IMR-90 (cell line): ENCODE measurements at regions not wholly inside any gene's neighbourhood (a gene's known extent, or its start where the extent isn't known, plus 50 kb on each side); places are given as distances from the start of the nearest gene placed in this dataset.

Source experiments
- ATAC-seq: fragments of 200-7000 bp; cut with Tn5 transposase; 2 replicates; pipeline ENCODE4 v1.9.1; 2020; ENCODE audit warnings: low read depth, mild to moderate bottlenecking, moderate library complexity
- BruUV-seq: library from RNA; stranded (reverse); fragments of 400-500 nt; replicated peaks from 2 replicates; lab custom pipeline; 2021; lab: Mats Ljungman, UMichigan
- CTCF ChIA-PET: fragments of 300-600 bp; formaldehyde crosslinking; extraction: SDS; loops from one replicate; lab custom pipeline; 2021; ENCODE audit warnings: antibody characterized with exemption; lab: Yijun Ruan, JAX
- POLR2A ChIA-PET: fragments of 300-600 bp; sonication (Branson Sonifier 250); formaldehyde crosslinking; loops from one replicate; lab custom pipeline; 2022; ENCODE audit warnings: antibody characterized with exemption; ENCODE audit not compliant: unreplicated experiment; lab: Charles Lee
- DNase-seq: peaks from one replicate; pipeline ENCODE4 v3.0.0; 2013
- H2AFZ ChIP-seq: replicated peaks from 2 replicates; pipeline ENCODE3; 2013; ENCODE audit warnings: low read length, mild to moderate bottlenecking; ENCODE audit not compliant: poor library complexity
- H2AK5ac ChIP-seq: 2 replicates; pipeline ENCODE4 v1.6.1; 2013; ENCODE audit warnings: low read depth, low read length, inconsistent platforms
- H2AK9ac ChIP-seq: replicated peaks from 2 replicates; pipeline ENCODE3; 2013; ENCODE audit warnings: mild to moderate bottlenecking, low read depth, low read length, moderate library complexity; ENCODE audit not compliant: poor library complexity
- H2BK120ac ChIP-seq: 2 replicates; pipeline ENCODE4 v1.6.1; 2013; ENCODE audit warnings: low read depth, low read length, inconsistent platforms
- H2BK15ac ChIP-seq: 3 replicates; pipeline ENCODE4 v1.6.1; 2013; ENCODE audit warnings: low read depth, low read length, inconsistent platforms
- H2BK20ac ChIP-seq: 2 replicates; pipeline ENCODE4 v1.6.1; 2013; ENCODE audit warnings: low read depth, mild to moderate bottlenecking, inconsistent platforms, low read length, moderate library complexity
- H2BK5ac ChIP-seq: 2 replicates; pipeline ENCODE4 v1.6.1; 2013; ENCODE audit warnings: mild to moderate bottlenecking, low read depth, low read length, inconsistent platforms; ENCODE audit not compliant: poor library complexity, severe bottlenecking
- H3K14ac ChIP-seq: replicated peaks from 2 replicates; pipeline ENCODE4 v1.6.1; 2013; ENCODE audit warnings: low read depth, low read length, inconsistent platforms
- H3K18ac ChIP-seq: 2 replicates; pipeline ENCODE4 v1.6.1; 2013; ENCODE audit warnings: low read depth, low read length, control low read depth
- H3K23ac ChIP-seq: 2 replicates; pipeline ENCODE4 v1.6.1; 2013; ENCODE audit warnings: low read depth, low read length, inconsistent platforms
- H3K27ac ChIP-seq: 2 replicates; pipeline ENCODE4 v1.5.1; 2013; ENCODE audit warnings: mild to moderate bottlenecking, control low read depth, low read length; ENCODE audit not compliant: insufficient read depth
- H3K27me3 ChIP-seq: 2 replicates; pipeline ENCODE4 v1.6.1; 2013; ENCODE audit warnings: low read length; ENCODE audit not compliant: control insufficient read depth, insufficient read depth
- H3K36me3 ChIP-seq: 2 replicates; pipeline ENCODE4 v1.6.1; 2013; ENCODE audit warnings: low read length, mixed read lengths; ENCODE audit not compliant: control insufficient read depth, insufficient read depth
- H3K4ac ChIP-seq: 2 replicates; pipeline ENCODE4 v1.6.1; 2013; ENCODE audit warnings: low read depth, low read length, inconsistent platforms
- H3K4me1 ChIP-seq: 2 replicates; pipeline ENCODE4 v1.6.1; 2013; ENCODE audit warnings: low read length, mixed read lengths; ENCODE audit not compliant: control insufficient read depth, insufficient read depth
- H3K4me2 ChIP-seq: 2 replicates; pipeline ENCODE4 v1.6.1; 2013; ENCODE audit warnings: low read depth, mild to moderate bottlenecking, control low read depth, low read length, moderate library complexity
- H3K4me3 ChIP-seq: 2 replicates; pipeline ENCODE4 v1.5.1; 2013; ENCODE audit warnings: low read depth, mild to moderate bottlenecking, control low read depth, low read length, moderate library complexity; ENCODE audit not compliant: insufficient read depth
- H3K56ac ChIP-seq: 2 replicates; pipeline ENCODE4 v1.6.1; 2013; ENCODE audit warnings: low read length, inconsistent platforms; ENCODE audit not compliant: insufficient read depth; ENCODE audit errors: extremely low read depth
- H3K79me1 ChIP-seq, 2 experiments: 2 replicates each; pipeline ENCODE4 v1.6.1; 2013; ENCODE audit warnings: low read length in 2 of 2, inconsistent platforms in 1 of 2, low read depth in 1 of 2
- H3K9ac ChIP-seq: 2 replicates; pipeline ENCODE4 v1.6.1; 2013; ENCODE audit warnings: low read depth, low read length, control low read depth
- H3K9me1 ChIP-seq: 2 replicates; pipeline ENCODE4 v1.6.1; 2013; ENCODE audit warnings: low read length, inconsistent platforms; ENCODE audit not compliant: insufficient read depth
- H3K9me3 ChIP-seq: 2 replicates; pipeline ENCODE4 v1.6.1; 2013; ENCODE audit warnings: low read length; ENCODE audit not compliant: control insufficient read depth, insufficient read depth
- H4K20me1 ChIP-seq: 2 replicates; pipeline ENCODE4 v1.6.1; 2013; ENCODE audit warnings: low read length, inconsistent platforms; ENCODE audit not compliant: insufficient read depth
- H4K5ac ChIP-seq: 2 replicates; pipeline ENCODE4 v1.6.1; 2013; ENCODE audit warnings: mild to moderate bottlenecking, low read depth, low read length, control low read depth
- H4K8ac ChIP-seq, 2 experiments: 2 replicates each; pipeline ENCODE4 v1.6.1; 2013; ENCODE audit warnings: low read depth in 2 of 2, low read length in 2 of 2, control low read depth in 1 of 2, inconsistent platforms in 1 of 2
- H4K91ac ChIP-seq: 2 replicates; pipeline ENCODE4 v1.6.1; 2013; ENCODE audit warnings: low read depth, low read length, inconsistent platforms; ENCODE audit not compliant: insufficient read depth
- CEBPB ChIP-seq: IDR thresholded peaks from 2 replicates; pipeline ENCODE4 v1.6.1; 2012; ENCODE audit warnings: low read depth, low read length, improper control_type of control experiment
- CHD1 ChIP-seq: IDR thresholded peaks from 2 replicates; pipeline ENCODE4 v1.6.1; 2012; ENCODE audit warnings: low read depth, low read length, improper control_type of control experiment
- FOS ChIP-seq: fragments of 150-350 bp; IDR thresholded peaks from 2 replicates; pipeline ENCODE4 v1.6.1; 2016; ENCODE audit warnings: low read depth, low read length
- POLR2A ChIP-seq: IDR thresholded peaks from 2 replicates; pipeline ENCODE4 v1.6.1; 2012; ENCODE audit warnings: mild to moderate bottlenecking, low read depth, low read length
- WGBS, 2 experiments: methylation state at CpG; one replicate each; pipeline versions ENCODE4 v1.1.5 to v1.1.7; 2013; ENCODE audit warnings: missing lambda C conversion rate in 2 of 2; ENCODE audit not compliant: insufficient read length in 1 of 2; ENCODE audit errors: extremely low coverage in 2 of 2; 5-methylcytosine and 5-hydroxymethylcytosine counted together
- dilution Hi-C: fragments of 300-500 bp; cut with HindIII; formaldehyde crosslinking; loops from one replicate; pipeline ENCODE4 v1.14.3; 2018; ENCODE audit warnings: low sequenced_read_pairs; ENCODE audit not compliant: unreplicated experiment
- in situ Hi-C: fragments of 300-500 bp; cut with MboI; formaldehyde crosslinking; loops from 3 replicates; pipeline ENCODE4 v1.14.3; 2019; ENCODE audit warnings: low sequenced_read_pairs, inconsistent platforms, mixed read lengths
- intact Hi-C: fragments of 100-400 bp; cut with micrococcal nuclease; formaldehyde crosslinking; loops from 2 replicates; pipeline ENCODE4 v1.10.0; 2022
- TF ChIP-seq, protein P1 (sequence below): fragments of 150-350 bp; IDR thresholded peaks from 2 replicates; pipeline ENCODE4 v1.6.1; 2017; ENCODE audit warnings: mild to moderate bottlenecking, antibody characterized with exemption, low read length, low read depth
- TF ChIP-seq, protein P2 (sequence below): fragments of 150-350 bp; IDR thresholded peaks from 2 replicates; pipeline ENCODE4 v1.6.1; 2016; ENCODE audit warnings: low read depth, mild to moderate bottlenecking, low read length, moderate library complexity, borderline replicate concordance

DNA sequence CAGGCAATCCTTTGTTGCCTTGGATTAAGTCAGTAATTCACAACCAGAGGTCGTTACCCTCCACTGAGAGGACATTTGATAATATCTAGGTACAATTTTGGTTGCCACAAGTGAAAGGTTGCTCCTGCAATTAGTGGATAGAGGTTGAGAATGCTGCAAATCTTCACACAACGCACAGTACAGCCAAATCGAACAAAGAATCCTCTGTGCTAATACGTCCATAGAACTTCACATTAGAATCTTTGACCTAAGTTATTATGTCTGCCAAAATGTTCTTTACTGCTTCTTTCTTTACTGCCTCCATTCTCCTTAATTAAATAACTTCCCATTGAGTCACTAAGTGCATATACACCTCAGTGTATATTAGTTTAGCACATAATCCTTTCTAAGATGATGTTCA lies 879.5 kb downstream of the TRIB2 start:
- H3K79me1 ChIP-seq, result no peaks in the 10 kb centered on the region
- no peak overlapping the region for H3K14ac ChIP-seq
- no peak overlapping the region for H3K4me3 ChIP-seq
- POLR2A ChIA-PET, result no interaction called here
- H4K91ac ChIP-seq, result no peak overlapping the region
- H2BK15ac ChIP-seq, result no peak overlapping the region
- no peaks in the 10 kb centered on the region for H3K36me3 ChIP-seq
- H2BK5ac ChIP-seq, result no peak overlapping the region
- intact Hi-C loops (no loop called here), in situ Hi-C loops (no loop called here), dilution Hi-C loops (no loop called here)
- H4K5ac ChIP-seq, result no peak overlapping the region
- no peak overlapping the region for H3K23ac ChIP-seq
- TF ChIP-seq, protein P1, sequence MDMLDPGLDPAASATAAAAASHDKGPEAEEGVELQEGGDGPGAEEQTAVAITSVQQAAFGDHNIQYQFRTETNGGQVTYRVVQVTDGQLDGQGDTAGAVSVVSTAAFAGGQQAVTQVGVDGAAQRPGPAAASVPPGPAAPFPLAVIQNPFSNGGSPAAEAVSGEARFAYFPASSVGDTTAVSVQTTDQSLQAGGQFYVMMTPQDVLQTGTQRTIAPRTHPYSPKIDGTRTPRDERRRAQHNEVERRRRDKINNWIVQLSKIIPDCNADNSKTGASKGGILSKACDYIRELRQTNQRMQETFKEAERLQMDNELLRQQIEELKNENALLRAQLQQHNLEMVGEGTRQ, result no peak
- TF ChIP-seq CHD1, result no peak
- TF ChIP-seq FOS, result no peak
- TF ChIP-seq, protein P2, sequence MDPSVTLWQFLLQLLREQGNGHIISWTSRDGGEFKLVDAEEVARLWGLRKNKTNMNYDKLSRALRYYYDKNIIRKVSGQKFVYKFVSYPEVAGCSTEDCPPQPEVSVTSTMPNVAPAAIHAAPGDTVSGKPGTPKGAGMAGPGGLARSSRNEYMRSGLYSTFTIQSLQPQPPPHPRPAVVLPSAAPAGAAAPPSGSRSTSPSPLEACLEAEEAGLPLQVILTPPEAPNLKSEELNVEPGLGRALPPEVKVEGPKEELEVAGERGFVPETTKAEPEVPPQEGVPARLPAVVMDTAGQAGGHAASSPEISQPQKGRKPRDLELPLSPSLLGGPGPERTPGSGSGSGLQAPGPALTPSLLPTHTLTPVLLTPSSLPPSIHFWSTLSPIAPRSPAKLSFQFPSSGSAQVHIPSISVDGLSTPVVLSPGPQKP, result no peak
- TF ChIP-seq CEBPB, result no peak
- no peak for TF ChIP-seq POLR2A
- no peak overlapping the region for H3K18ac ChIP-seq
- no peaks in the 10 kb centered on the region for H3K4me1 ChIP-seq
- no peaks in the 10 kb centered on the region for H3K27me3 ChIP-seq
- no peak overlapping the region for H3K4me2 ChIP-seq
- no peak overlapping the region for H2AFZ ChIP-seq
- no peaks in the 10 kb centered on the region for H3K9me1 ChIP-seq
- H3K4ac ChIP-seq, result no peak overlapping the region
- no peak overlapping the region for H4K8ac ChIP-seq
- CTCF ChIA-PET, result no interaction called here
- ATAC-seq (no peak), DNase-seq (no peak)
- H4K20me1 ChIP-seq, result no peaks in the 10 kb centered on the region
- no peak overlapping the region for H3K56ac ChIP-seq
- H2BK120ac ChIP-seq, result no peak overlapping the region
- H2BK20ac ChIP-seq, result no peak overlapping the region
- BruUV-seq, result no TSS peak
- no peak overlapping the region for H2AK5ac ChIP-seq
- H2AK9ac ChIP-seq, result no peak overlapping the region
- WGBS, 2 experiments, result no CpG with 5 or more reads among the region's 4 CpGs
- no peak overlapping the region for H3K27ac ChIP-seq
- H3K9ac ChIP-seq, result no peak overlapping the region
- peaks cover 4% of the 10 kb centered on the region; the same call in 1 of the 2 replicates for H3K9me3 ChIP-seq
